ENCODE measurements at regions not wholly inside any gene's neighbourhood (a gene's known extent, or its start where the extent isn't known, plus 50 kb on each side); places are given as distances from the start of the nearest gene placed in this dataset.

- no peak for TF ChIP-seq CTCF (conservative IDR thresholded peaks at IDR 0.05; ENCODE audit: low read depth, low read length)
- no peak for TF ChIP-seq MAFK (IDR thresholded peaks at IDR 0.05; ENCODE audit: low read depth, low read length)
- TF ChIP-seq RCOR1 (IDR thresholded peaks at IDR 0.05; ENCODE audit: insufficient replicate concordance, low read length) = no peak
- TF ChIP-seq ELK1 (IDR thresholded peaks at IDR 0.05; ENCODE audit: borderline replicate concordance, low read depth, low read length) = no peak
These were observed 112.0 kb upstream of the SLC38A2 start for GRCh38 chr12:46484396-46485061.

Data from IMR-90 (cell line).